ENCODE measurements at regions not wholly inside any gene's neighbourhood (a gene's known extent, or its start where the extent isn't known, plus 50 kb on each side); places are given as distances from the start of the nearest gene placed in this dataset.

DNA sequence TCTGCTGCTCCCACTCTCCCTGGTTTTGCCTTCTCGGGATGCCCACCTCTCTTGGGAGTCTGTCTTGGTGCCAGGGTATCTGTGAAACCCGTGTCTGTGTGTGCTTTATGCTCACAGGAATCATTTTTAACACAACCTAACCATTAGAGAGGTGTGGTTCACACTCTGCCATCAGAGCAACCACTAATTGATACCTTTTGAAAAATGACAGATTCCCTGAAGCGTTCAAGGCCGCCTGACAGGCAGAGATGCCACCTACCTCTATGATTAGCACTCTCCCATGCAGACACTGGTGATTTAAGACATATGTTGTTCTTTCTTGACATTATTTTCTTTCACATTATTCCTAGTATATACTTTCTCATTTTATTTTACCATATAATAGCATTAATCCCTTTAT lies 207.3 kb upstream of the SGCD start:
- Histone ChIP-seq H3K9me3 (ENCODE audit: insufficient read depth in 2 of 2, low read depth in 1 of 2, low read length in 1 of 2) (no peaks in the 10 kb centered on the region), H3K4me2 (ENCODE audit: insufficient read depth in 1 of 2, low read depth in 2 of 2, low read length in 2 of 2) (no peak overlapping the region), H2BK20ac (ENCODE audit: low read length) (no peak overlapping the region), H3K9ac (replicated peaks in 1 of 4; ENCODE audit: extremely low read depth in 1 of 4, low read depth in 3 of 4, low read length in 3 of 4) (no peak overlapping the region), H2AFZ (ENCODE audit: low read length) (no peak overlapping the region), H2BK5ac (ENCODE audit: low read depth, low read length) (no peak overlapping the region), H3K27me3 (replicated peaks in 1 of 4; ENCODE audit: control insufficient read depth in 3 of 4, extremely low read depth in 1 of 4, insufficient read depth in 3 of 4, low read length in 3 of 4) (no peaks in the 10 kb centered on the region), H3K4me3 (ENCODE audit: extremely low read depth in 1 of 4, insufficient read depth in 2 of 4, low read depth in 3 of 4, low read length in 4 of 4) (no peak overlapping the region), H3K27ac (ENCODE audit: low read depth, low read length) (no peak overlapping the region), H3K36me3 (ENCODE audit: control insufficient read depth in 2 of 4, insufficient read depth in 4 of 4, low read length in 3 of 4) (no peaks in the 10 kb centered on the region), H3K4ac (replicated peaks; ENCODE audit: insufficient read length, low read depth, low read length) (no peak overlapping the region), H3K4me1 (replicated peaks in 1 of 4; ENCODE audit: control insufficient read depth in 3 of 4, insufficient read depth in 4 of 4, low read length in 3 of 4) (peaks cover 0 to 2% (median 0%) of the 10 kb centered on the region in 4 experiments; a peak in 1 of 7 replicates), H3K79me2 (ENCODE audit: control insufficient read depth in 1 of 2, insufficient read depth in 2 of 2, low read length in 2 of 2) (no peaks in the 10 kb centered on the region), H4K8ac (ENCODE audit: extremely low read depth, insufficient read depth, low read length) (no peak overlapping the region), H3K79me1 (ENCODE audit: low read depth, low read length) (no peaks in the 10 kb centered on the region), H4K91ac (replicated peaks; ENCODE audit: insufficient read length, low read length) (no peak overlapping the region), H2BK15ac (ENCODE audit: low read length) (no peak overlapping the region), H2AK5ac (ENCODE audit: low read depth, low read length) (no peak overlapping the region), H3K23me2 (ENCODE audit: low read depth, low read length) (no peaks in the 10 kb centered on the region; the same call in 1 of the 2 replicates), H3K18ac (ENCODE audit: extremely low read depth, low read length) (no peak overlapping the region), H3K23ac (ENCODE audit: insufficient read length) (no peak overlapping the region), H4K5ac (ENCODE audit: insufficient read length, low read depth, low read length) (no peak overlapping the region), H2BK120ac (replicated peaks; ENCODE audit: low read depth, low read length) (no peak overlapping the region), H4K20me1 (replicated peaks in 1 of 2; ENCODE audit: control insufficient read depth in 1 of 2, insufficient read depth in 2 of 2, low read length in 2 of 2) (no peaks in the 10 kb centered on the region), H2BK12ac (ENCODE audit: low read depth, low read length) (no peak overlapping the region), H3K14ac (ENCODE audit: insufficient read length) (no peak overlapping the region), H3K56ac (replicated peaks; ENCODE audit: insufficient read length, low read depth, low read length) (no peak overlapping the region)
- POLR2A ChIA-PET (ENCODE audit: partially characterized antibody) = no interaction called here
- CTCF ChIA-PET (ENCODE audit: partially characterized antibody) = no interaction called here
- WGBS, 2 experiments (ENCODE audit: extremely low coverage in 1 of 2, insufficient coverage in 1 of 2, insufficient read length in 1 of 2, insufficient replicate concordance in 2 of 2, low coverage in 1 of 2, low lambda C conversion rate in 2 of 2, missing lambda C conversion rate in 1 of 2) = 92% methylated on average over 4 of the region's 4 CpGs; no CpG with 5 or more reads in 1 of the 2 experiments
- FAIRE-seq = no peak
- DNase-seq (ENCODE audit: low read depth in 1 of 2, low spot score in 2 of 2) = no peak
- no peak for TF ChIP-seq TCF12 (IDR thresholded peaks at IDR 0.05; ENCODE audit: low read depth, low read length)
- TF ChIP-seq CBX5 (IDR thresholded peaks at IDR 0.05; ENCODE audit: low read depth, low read length) = no peak
- no peak for TF ChIP-seq SUZ12 (IDR thresholded peaks at IDR 0.05; ENCODE audit: low read length)

Measured in H1 (cell line).